Effector memory CD8-positive, alpha-beta T cell (primary cell): ENCODE measurements at regions not wholly inside any gene's neighbourhood (a gene's known extent, or its start where the extent isn't known, plus 50 kb on each side); places are given as distances from the start of the nearest gene placed in this dataset.
"Not testable (repeated sequence)": the region's sequence is repeated elsewhere in the genome, so short reads cannot be mapped to it uniquely, and the experiment has no call there.

Experiments
- ATAC-seq: fragments of 150-1000 bp; cut with Tn5 transposase; replicated peaks from 2 replicates; pipeline ENCODE4 v1.10.0; 2021; ENCODE audit warnings: mild to moderate bottlenecking, moderate library complexity
- DNase-seq, 3 experiments: peaks; one replicate each; pipeline ENCODE4 v3.0.0; 2021
- H3K27ac Mint-ChIP-seq, 2 donors: one replicate each; pipeline ENCODE4 v1.8.0; 2022; ENCODE audit warnings: mild to moderate bottlenecking in 2 of 2, mixed read lengths in 2 of 2, moderate library complexity in 2 of 2
- H3K27me3 Mint-ChIP-seq, 2 donors: one replicate each; pipeline ENCODE4 v1.8.0; 2022; ENCODE audit warnings: mixed read lengths in 2 of 2
- H3K36me3 Mint-ChIP-seq: one replicate; pipeline ENCODE4 v1.8.0; 2022; ENCODE audit warnings: mild to moderate bottlenecking, moderate library complexity, mixed read lengths; ENCODE audit not compliant: insufficient read depth
- H3K4me1 Mint-ChIP-seq, 2 donors: one replicate each; pipeline ENCODE4 v1.8.0; 2022; ENCODE audit warnings: low read depth in 2 of 2, mixed read lengths in 2 of 2
- H3K4me3 Mint-ChIP-seq, 2 donors: one replicate each; pipeline ENCODE4 v1.8.0; 2022; ENCODE audit warnings: mild to moderate bottlenecking in 2 of 2, mixed read lengths in 2 of 2, moderate library complexity in 2 of 2
- H3K9me3 Mint-ChIP-seq, 2 donors: one replicate each; pipeline ENCODE4 v1.8.0; 2022; ENCODE audit warnings: mixed read lengths in 2 of 2

DNA sequence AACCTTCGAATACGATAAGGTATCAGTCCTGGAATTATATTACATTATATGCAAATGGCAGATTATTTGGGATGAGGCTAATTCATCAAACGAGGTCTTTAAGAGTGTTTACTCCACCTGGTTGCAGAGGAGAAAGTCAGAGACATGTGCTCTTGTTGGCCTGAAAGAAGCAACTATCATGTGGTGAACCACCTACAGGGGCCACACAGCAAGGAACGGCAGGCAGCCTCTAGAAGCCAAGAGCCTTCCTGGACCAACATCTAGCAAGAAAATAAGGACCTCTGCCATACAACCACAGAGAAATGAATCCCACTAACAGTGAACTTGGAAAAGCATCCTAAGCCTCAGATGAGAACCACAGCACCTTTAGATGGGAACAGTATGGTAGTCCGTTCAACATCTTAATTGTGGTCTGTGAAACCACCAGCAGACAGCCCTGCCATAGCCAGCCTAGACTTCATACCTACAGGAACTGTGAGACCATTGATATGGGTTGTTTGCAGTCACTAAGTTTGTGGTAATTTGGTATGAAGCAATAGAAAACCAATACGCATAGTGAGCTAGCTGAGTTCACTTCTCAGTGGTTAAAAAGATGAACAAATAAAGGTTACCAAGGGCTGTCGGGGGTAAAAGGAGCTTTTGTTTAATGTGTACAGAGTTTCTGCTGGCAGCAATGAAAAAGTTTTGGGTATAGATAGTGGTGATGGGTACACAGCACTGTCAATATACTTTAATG, 345.7 kb upstream of the RUNX1 start:
- Mint-ChIP-seq H3K27me3 (peaks cover 0 to 16% of the 10 kb centered on the region in 2 donors), H3K36me3 (no peaks in the 10 kb centered on the region), H3K27ac (no peak overlapping the region), H3K4me1 (no peaks in the 10 kb centered on the region), H3K9me3 (no peaks in the 10 kb centered on the region), H3K4me3 (no peak overlapping the region)
- ATAC-seq (no peak), DNase-seq (no peak)

DNA sequence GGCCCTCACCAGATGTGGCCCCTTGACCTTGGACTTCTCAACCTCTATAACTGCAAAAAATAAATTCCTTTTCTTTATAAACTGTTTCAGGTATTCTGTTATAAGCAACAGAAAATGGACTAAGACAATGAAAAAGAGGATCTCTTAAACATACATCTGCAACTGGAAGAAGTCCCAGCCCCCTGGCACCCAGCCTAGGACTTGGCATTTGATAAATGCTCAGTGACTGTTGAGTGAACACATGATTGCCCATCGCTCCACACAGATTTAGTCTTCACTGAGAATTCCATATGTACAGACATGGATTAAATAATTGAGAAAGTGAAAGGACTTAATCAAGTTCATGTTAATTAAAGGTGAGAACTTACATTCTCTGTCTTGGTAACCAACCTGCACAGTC, 344.9 kb upstream of the RUNX1 start:
- no peaks in the 10 kb centered on the region for H3K9me3 Mint-ChIP-seq
- no peak for ATAC-seq

GRCh38 chr21:35390013-35390776, 341.1 kb upstream of the RUNX1 start:
- Mint-ChIP-seq H3K9me3 (no peaks in the 10 kb centered on the region), H3K27ac (no peak overlapping the region), H3K4me1 (no peaks in the 10 kb centered on the region), H3K27me3 (peaks cover 0 to 16% of the 10 kb centered on the region in 2 donors), H3K4me3 (no peak overlapping the region), H3K36me3 (no peaks in the 10 kb centered on the region)
- ATAC-seq (no peak), DNase-seq (no peak)

More for the DNA sequence above, 344.9 kb upstream of the RUNX1 start:
- H3K4me1 Mint-ChIP-seq = no peaks in the 10 kb centered on the region
- H3K27me3 Mint-ChIP-seq = peaks cover 0 to 16% of the 10 kb centered on the region in 2 donors
- H3K27ac Mint-ChIP-seq = no peak overlapping the region
- H3K4me3 Mint-ChIP-seq = no peak overlapping the region
- no peaks in the 10 kb centered on the region for H3K36me3 Mint-ChIP-seq
- no peak for DNase-seq

DNA sequence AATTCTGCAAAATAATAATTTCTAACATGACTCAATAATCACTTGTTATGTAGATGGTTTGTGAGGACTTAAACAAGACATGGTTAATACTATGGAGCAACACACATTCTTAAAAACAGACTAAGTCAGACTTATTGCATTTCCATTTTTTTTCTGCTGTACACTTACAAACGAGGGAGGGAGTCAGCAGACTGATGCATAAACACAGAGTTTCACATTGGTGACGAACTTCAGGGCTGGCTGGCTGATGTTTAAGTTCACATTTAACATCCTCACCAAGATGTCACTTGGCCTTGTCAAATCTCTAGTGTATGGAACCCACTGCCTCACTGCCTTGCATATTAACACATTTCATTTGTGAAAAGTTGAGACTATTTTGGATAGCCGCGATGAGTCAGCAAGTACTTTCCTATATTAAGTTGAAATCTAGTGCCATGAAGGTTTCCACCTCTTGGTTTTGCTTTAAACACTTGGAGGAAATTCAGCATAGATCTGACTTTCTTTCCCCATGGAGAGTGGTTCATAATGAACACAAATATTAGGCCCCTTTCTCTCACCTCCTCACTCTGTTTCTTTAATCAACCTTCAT, 337.5 kb upstream of the RUNX1 start:
- Mint-ChIP-seq H3K36me3 (no peaks in the 10 kb centered on the region), H3K27ac (no peak overlapping the region), H3K4me1 (no peaks in the 10 kb centered on the region), H3K4me3 (no peak overlapping the region), H3K9me3 (no peaks in the 10 kb centered on the region), H3K27me3 (peaks cover 0 to 8% of the 10 kb centered on the region in 2 donors)
- no peak for ATAC-seq
- no peak for DNase-seq

- no peaks in the 10 kb centered on the region for H3K9me3 Mint-ChIP-seq
- no peak overlapping the region for H3K27ac Mint-ChIP-seq
- no peak for DNase-seq
- H3K4me1 Mint-ChIP-seq = no peaks in the 10 kb centered on the region
- H3K4me3 Mint-ChIP-seq = no peak overlapping the region
- no peaks in the 10 kb centered on the region for H3K27me3 Mint-ChIP-seq
- H3K36me3 Mint-ChIP-seq = no peaks in the 10 kb centered on the region
- ATAC-seq = no peak
Observed at GRCh38 chr21:35384375-35384774, 335.3 kb upstream of the RUNX1 start.

GRCh38 chr21:35382696-35383095, 333.6 kb upstream of the RUNX1 start:
- Mint-ChIP-seq H3K36me3 (no peaks in the 10 kb centered on the region), H3K27me3 (no peaks in the 10 kb centered on the region), H3K27ac (no peak overlapping the region), H3K4me3 (no peak overlapping the region), H3K4me1 (no peaks in the 10 kb centered on the region), H3K9me3 (no peaks in the 10 kb centered on the region)
- ATAC-seq (no peak), DNase-seq (no peak)

DNA sequence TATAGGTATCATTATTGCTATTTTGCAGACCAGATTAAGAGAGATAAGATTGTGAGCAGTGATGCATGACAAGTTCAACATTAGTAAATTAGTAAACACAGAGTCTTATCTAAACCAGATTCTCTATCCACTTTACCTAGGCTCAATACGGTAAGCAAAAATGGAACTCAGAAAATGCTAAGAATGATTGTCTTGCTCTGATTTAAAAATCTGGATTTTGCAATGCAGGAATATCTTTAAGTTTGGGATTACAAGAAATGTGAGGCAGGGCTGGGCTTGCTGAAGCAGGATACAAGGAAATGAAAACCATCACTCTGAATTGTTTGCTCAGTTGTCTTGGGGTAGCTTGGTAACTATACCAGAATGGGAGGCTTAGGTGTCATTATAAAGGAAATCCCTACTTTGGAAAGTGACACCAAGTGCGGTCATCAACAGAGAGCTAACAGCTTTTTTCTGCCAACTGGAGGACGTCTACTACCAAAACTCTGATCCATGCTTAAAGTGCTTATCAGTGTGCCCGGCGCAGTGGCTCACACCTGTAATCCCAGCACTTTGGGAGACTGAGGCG, 332.7 kb upstream of the RUNX1 start:
- no peaks in the 10 kb centered on the region for H3K27me3 Mint-ChIP-seq
- ATAC-seq = no peak
- no peaks in the 10 kb centered on the region for H3K4me1 Mint-ChIP-seq
- no peak overlapping the region for H3K27ac Mint-ChIP-seq
- no peak overlapping the region for H3K4me3 Mint-ChIP-seq
- H3K36me3 Mint-ChIP-seq = no peaks in the 10 kb centered on the region
- no peak for DNase-seq
- no peaks in the 10 kb centered on the region for H3K9me3 Mint-ChIP-seq

- H3K4me1 Mint-ChIP-seq, H3K27me3 Mint-ChIP-seq, H3K27ac Mint-ChIP-seq, ATAC-seq, H3K4me3 Mint-ChIP-seq, H3K36me3 Mint-ChIP-seq, H3K9me3 Mint-ChIP-seq, DNase-seq: not testable (repeated sequence)
Observed at GRCh38 chr21:35380304-35380703, 331.2 kb upstream of the RUNX1 start.

GRCh38 chr21:35378881-35379280, 329.8 kb upstream of the RUNX1 start:
- H3K27ac Mint-ChIP-seq = no peak overlapping the region
- no peaks in the 10 kb centered on the region for H3K27me3 Mint-ChIP-seq
- no peaks in the 10 kb centered on the region for H3K36me3 Mint-ChIP-seq
- H3K4me1 Mint-ChIP-seq = no peaks in the 10 kb centered on the region
- H3K4me3 Mint-ChIP-seq = no peak overlapping the region
- ATAC-seq (no peak), DNase-seq (no peak)
- no peaks in the 10 kb centered on the region for H3K9me3 Mint-ChIP-seq

GRCh38 chr21:35377505-35378090, 328.5 kb upstream of the RUNX1 start:
- DNase-seq (no peak), ATAC-seq (no peak)
- no peak overlapping the region for H3K27ac Mint-ChIP-seq
- H3K36me3 Mint-ChIP-seq = no peaks in the 10 kb centered on the region
- no peaks in the 10 kb centered on the region for H3K27me3 Mint-ChIP-seq
- H3K4me1 Mint-ChIP-seq = no peaks in the 10 kb centered on the region
- H3K4me3 Mint-ChIP-seq = no peak overlapping the region
- no peaks in the 10 kb centered on the region for H3K9me3 Mint-ChIP-seq

DNA sequence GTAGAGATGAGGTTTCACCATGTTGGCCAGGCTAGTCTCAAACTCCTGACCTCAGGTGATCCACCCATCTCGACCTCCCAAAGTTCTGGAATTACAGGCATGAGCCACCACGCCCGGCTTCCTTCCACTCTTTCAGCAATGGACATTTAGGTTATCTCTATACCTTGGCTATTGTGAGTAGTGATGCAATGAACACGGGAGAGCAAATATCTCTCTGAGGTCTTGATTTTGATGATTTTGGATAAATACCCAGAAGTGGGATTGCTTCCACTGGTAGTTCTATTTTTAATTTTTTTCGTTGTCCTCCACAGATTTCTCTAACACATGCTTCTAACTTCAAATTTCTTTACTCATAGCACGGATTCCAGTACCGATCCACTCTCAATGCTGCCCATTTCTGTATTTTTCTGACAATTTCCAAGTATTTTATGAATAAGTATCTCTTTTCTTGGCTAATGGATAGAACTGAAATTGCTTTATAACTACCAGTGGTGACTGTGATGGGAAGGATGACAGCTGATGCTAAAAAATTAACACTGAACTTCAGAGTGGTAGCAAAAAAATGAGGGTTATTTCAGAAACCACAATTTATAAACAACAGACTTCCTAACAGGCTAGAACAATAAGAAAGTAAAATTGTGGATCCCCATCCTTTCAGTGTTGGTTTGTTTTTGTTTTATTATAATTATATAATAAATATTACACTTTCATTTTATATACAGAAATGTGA, 327.5 kb upstream of the RUNX1 start:
- ATAC-seq (no peak), DNase-seq (no peak)
- Mint-ChIP-seq H3K36me3 (no peaks in the 10 kb centered on the region), H3K27me3 (no peaks in the 10 kb centered on the region), H3K9me3 (no peaks in the 10 kb centered on the region), H3K4me1 (no peaks in the 10 kb centered on the region), H3K27ac (no peak overlapping the region), H3K4me3 (no peak overlapping the region)

GRCh38 chr21:35375115-35375514, 326.0 kb upstream of the RUNX1 start:
- Mint-ChIP-seq H3K4me1 (no peaks in the 10 kb centered on the region), H3K27me3 (no peaks in the 10 kb centered on the region), H3K27ac (no peak overlapping the region), H3K4me3 (no peak overlapping the region), H3K9me3 (no peaks in the 10 kb centered on the region), H3K36me3 (no peaks in the 10 kb centered on the region)
- no peak for ATAC-seq
- no peak for DNase-seq

DNA sequence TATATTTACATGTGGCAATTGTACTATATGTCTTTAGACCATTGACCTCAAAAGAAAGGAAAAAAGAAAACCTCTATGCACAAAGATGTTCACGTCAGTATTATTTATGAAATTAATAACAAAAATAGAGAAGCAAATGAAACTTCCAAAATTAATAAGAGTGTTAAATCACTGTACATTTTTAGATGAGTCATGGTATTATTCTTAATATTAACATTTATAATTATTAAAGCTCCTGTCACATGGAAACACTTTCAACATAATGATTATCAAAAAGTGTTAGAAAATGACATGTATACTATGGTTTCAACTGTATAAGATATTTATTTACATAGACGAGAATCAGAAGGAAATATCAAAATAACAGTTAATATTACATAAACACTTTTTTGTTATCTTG, 324.9 kb upstream of the RUNX1 start:
- H3K27me3 Mint-ChIP-seq = no peaks in the 10 kb centered on the region
- no peak for DNase-seq
- H3K4me1 Mint-ChIP-seq = no peaks in the 10 kb centered on the region
- no peak overlapping the region for H3K27ac Mint-ChIP-seq
- H3K4me3 Mint-ChIP-seq = no peak overlapping the region
- ATAC-seq = no peak
- H3K36me3 Mint-ChIP-seq = no peaks in the 10 kb centered on the region
- H3K9me3 Mint-ChIP-seq = no peaks in the 10 kb centered on the region
